ENCODE measurements at regions not wholly inside any gene's neighbourhood (a gene's known extent, or its start where the extent isn't known, plus 50 kb on each side); places are given as distances from the start of the nearest gene placed in this dataset.

GRCh38 chr16:11401161-11402050, 56.1 kb downstream of the RMI2 start:
- TF ChIP-seq CTCF (IDR thresholded peaks at IDR 0.05; ENCODE audit: extremely low read depth, low read depth, low read length) = no peak
- H3K36me3 ChIP-seq (ENCODE audit: insufficient read depth, low read length) = no peaks in the 10 kb centered on the region
- H2AFZ ChIP-seq (ENCODE audit: low read length) = no peak overlapping the region
- no peak overlapping the region for H3K4me3 ChIP-seq (ENCODE audit: insufficient read depth, low read length)
- H3K27ac ChIP-seq (ENCODE audit: low read depth, low read length) = no peak overlapping the region
- H3K9me3 ChIP-seq (ENCODE audit: low read depth, low read length) = no peaks in the 10 kb centered on the region
- H4K20me1 ChIP-seq (ENCODE audit: insufficient read depth, low read length) = no peaks in the 10 kb centered on the region
- DNase-seq (ENCODE audit: insufficient read length, low spot score, missing footprints) = peak; percentile 91
- no peaks in the 10 kb centered on the region for H3K4me1 ChIP-seq (ENCODE audit: insufficient read depth, low read length)
- H3K79me2 ChIP-seq (ENCODE audit: insufficient read depth, low read length) = no peaks in the 10 kb centered on the region
- H3K4me2 ChIP-seq (ENCODE audit: insufficient read depth, low read length) = no peak overlapping the region
- peaks cover 3% of the 10 kb centered on the region for H3K27me3 ChIP-seq (ENCODE audit: insufficient read depth, low read length)

- Histone ChIP-seq H3K9me3 (ENCODE audit: low read depth, low read length) (no peaks in the 10 kb centered on the region), H3K27ac (ENCODE audit: low read depth, low read length) (no peak overlapping the region), H3K4me1 (ENCODE audit: insufficient read depth, low read length) (no peaks in the 10 kb centered on the region), H3K4me2 (ENCODE audit: insufficient read depth, low read length) (no peak overlapping the region), H3K4me3 (ENCODE audit: insufficient read depth, low read length) (no peak overlapping the region), H3K79me2 (ENCODE audit: insufficient read depth, low read length) (no peaks in the 10 kb centered on the region), H3K27me3 (ENCODE audit: insufficient read depth, low read length) (peaks cover 3% of the 10 kb centered on the region), H4K20me1 (ENCODE audit: insufficient read depth, low read length) (no peaks in the 10 kb centered on the region), H3K36me3 (ENCODE audit: insufficient read depth, low read length) (no peaks in the 10 kb centered on the region), H2AFZ (ENCODE audit: low read length) (no peak overlapping the region)
- peak; percentile 81 for DNase-seq (ENCODE audit: insufficient read length, low spot score, missing footprints)
- no peak for TF ChIP-seq CTCF (IDR thresholded peaks at IDR 0.05; ENCODE audit: extremely low read depth, low read depth, low read length)
These were observed 56.9 kb downstream of the RMI2 start for GRCh38 chr16:11402051-11402744.

DNA sequence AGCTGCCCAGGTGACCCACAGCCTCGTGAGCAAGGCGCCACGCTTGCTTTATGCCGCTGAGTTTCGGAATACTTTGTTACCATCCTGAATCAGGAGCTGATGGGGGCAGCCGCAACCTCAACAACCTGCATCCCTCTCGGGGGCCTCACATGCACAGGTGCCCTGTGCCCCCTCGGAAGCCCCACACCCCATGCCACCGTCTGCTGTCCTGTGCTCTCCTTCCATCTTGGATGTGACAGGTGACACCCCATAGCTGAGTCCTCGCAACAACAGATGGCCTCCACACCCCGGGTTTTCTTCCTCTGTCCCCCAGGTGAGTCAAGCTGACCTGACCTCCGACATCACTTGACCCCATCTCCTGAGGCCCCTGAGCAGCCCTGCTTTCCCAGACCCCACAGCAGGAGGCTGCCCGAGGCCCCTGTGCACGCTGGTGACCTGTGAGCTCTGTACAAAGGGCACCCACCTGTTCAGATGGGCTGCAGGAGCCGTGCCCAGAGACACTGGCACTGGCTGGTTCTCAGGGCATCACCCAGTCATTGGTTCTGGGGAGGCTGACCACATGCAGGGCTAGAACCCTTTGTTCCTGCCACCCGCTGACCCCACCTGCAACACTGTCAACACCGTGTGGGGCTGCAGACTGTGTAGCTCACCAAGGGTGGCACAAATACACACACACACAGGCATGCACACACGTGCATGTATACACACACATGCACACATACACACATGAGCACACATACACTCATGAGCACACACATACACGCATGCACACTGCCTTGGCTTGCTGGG, 57.7 kb downstream of the RMI2 start:
- Histone ChIP-seq H3K4me1 (ENCODE audit: insufficient read depth, low read length) (no peaks in the 10 kb centered on the region), H3K4me3 (ENCODE audit: insufficient read depth, low read length) (no peak overlapping the region), H2AFZ (ENCODE audit: low read length) (no peak overlapping the region), H3K27ac (ENCODE audit: low read depth, low read length) (no peak overlapping the region), H3K79me2 (ENCODE audit: insufficient read depth, low read length) (no peaks in the 10 kb centered on the region), H3K36me3 (ENCODE audit: insufficient read depth, low read length) (no peaks in the 10 kb centered on the region), H3K9me3 (ENCODE audit: low read depth, low read length) (no peaks in the 10 kb centered on the region), H3K4me2 (ENCODE audit: insufficient read depth, low read length) (no peak overlapping the region), H4K20me1 (ENCODE audit: insufficient read depth, low read length) (no peaks in the 10 kb centered on the region), H3K27me3 (ENCODE audit: insufficient read depth, low read length) (peaks cover 3% of the 10 kb centered on the region)
- no peak for TF ChIP-seq CTCF (IDR thresholded peaks at IDR 0.05; ENCODE audit: extremely low read depth, low read depth, low read length)
- DNase-seq (ENCODE audit: insufficient read length, low spot score, missing footprints) = peak; percentile 36

- Histone ChIP-seq H3K4me3 (ENCODE audit: insufficient read depth, low read length) (no peak overlapping the region), H3K27me3 (ENCODE audit: insufficient read depth, low read length) (peaks cover 3% of the 10 kb centered on the region), H3K27ac (ENCODE audit: low read depth, low read length) (no peak overlapping the region), H3K36me3 (ENCODE audit: insufficient read depth, low read length) (no peaks in the 10 kb centered on the region), H3K4me1 (ENCODE audit: insufficient read depth, low read length) (peaks cover 3% of the 10 kb centered on the region), H3K4me2 (ENCODE audit: insufficient read depth, low read length) (no peak overlapping the region), H2AFZ (ENCODE audit: low read length) (no peak overlapping the region), H4K20me1 (ENCODE audit: insufficient read depth, low read length) (no peaks in the 10 kb centered on the region), H3K9me3 (ENCODE audit: low read depth, low read length) (no peaks in the 10 kb centered on the region), H3K79me2 (ENCODE audit: insufficient read depth, low read length) (no peaks in the 10 kb centered on the region)
- peak; percentile 47 for DNase-seq (ENCODE audit: insufficient read length, low spot score, missing footprints)
- no peak for TF ChIP-seq CTCF (IDR thresholded peaks at IDR 0.05; ENCODE audit: extremely low read depth, low read depth, low read length)
These were observed 58.2 kb downstream of the RMI2 start for GRCh38 chr16:11403534-11403795.
